HUES6 (cell line): ENCODE measurements at regions not wholly inside any gene's neighbourhood (a gene's known extent, or its start where the extent isn't known, plus 50 kb on each side); places are given as distances from the start of the nearest gene placed in this dataset.

Source experiments
- H3K27ac ChIP-seq: 2 replicates; pipeline ENCODE4 v1.7.0; 2013; ENCODE audit warnings: low read depth, mild to moderate bottlenecking, low read length, inconsistent platforms
- H3K27me3 ChIP-seq: 2 replicates; pipeline ENCODE4 v1.6.1; 2013; ENCODE audit warnings: low read length; ENCODE audit not compliant: control insufficient read depth, insufficient read depth
- H3K36me3 ChIP-seq: 2 replicates; pipeline ENCODE4 v1.6.1; 2013; ENCODE audit warnings: low read length; ENCODE audit not compliant: control insufficient read depth, insufficient read depth
- H3K4me1 ChIP-seq: 2 replicates; pipeline ENCODE4 v1.6.1; 2013; ENCODE audit warnings: low read length; ENCODE audit not compliant: control insufficient read depth, insufficient read depth
- H3K4me3 ChIP-seq: 2 replicates; pipeline ENCODE4 v1.5.1; 2013; ENCODE audit warnings: low read depth, low read length
- H3K9ac ChIP-seq: one replicate; pipeline ENCODE4 v1.6.1; 2013; ENCODE audit warnings: mild to moderate bottlenecking, low read length
- H3K9me3 ChIP-seq: 2 replicates; pipeline ENCODE4 v1.6.1; 2013; ENCODE audit warnings: low read depth, low read length; ENCODE audit not compliant: control insufficient read depth, insufficient read depth

DNA sequence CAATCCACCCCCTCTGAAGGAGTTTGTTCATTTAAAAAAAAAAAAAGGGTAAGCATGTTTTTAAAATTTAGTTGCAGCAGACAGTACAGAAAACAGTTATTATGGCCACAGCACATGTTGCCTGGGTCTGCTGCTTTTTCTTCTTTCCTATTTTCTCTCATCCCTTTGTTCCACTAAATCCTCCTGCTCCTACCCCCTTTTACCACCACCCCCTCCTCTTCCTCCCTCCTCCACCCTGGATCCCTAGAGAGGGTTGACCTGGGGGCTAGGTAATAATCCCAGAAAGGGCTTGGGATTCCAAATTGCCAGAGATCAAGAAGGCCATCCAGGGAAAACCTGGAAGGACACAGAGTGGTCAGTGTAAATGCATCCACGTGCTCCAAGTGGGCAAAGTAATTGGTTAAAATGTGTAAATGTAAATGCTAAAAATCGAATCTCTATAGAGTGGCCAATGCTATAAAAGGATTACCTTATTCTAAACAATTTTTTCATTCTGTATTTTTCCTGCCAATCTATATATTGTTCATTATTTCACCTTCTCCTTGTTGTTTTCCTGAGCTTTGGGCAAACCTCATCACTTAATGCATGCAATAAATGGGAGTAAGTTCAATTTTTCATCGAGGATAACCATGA lies 89.0 kb upstream of the PIK3CG start:
- Histone ChIP-seq H3K4me3 (no peak overlapping the region), H3K36me3 (no peaks in the 10 kb centered on the region), H3K4me1 (peaks cover 10% of the 10 kb centered on the region; the same call in 1 of the 2 replicates)

GRCh38 chr7:106776618-106777347 lies 88.3 kb upstream of the PIK3CG start:
- H3K4me3 ChIP-seq, result no peak overlapping the region
- H3K27me3 ChIP-seq, result no peaks in the 10 kb centered on the region
- H3K9me3 ChIP-seq, result no peaks in the 10 kb centered on the region
- H3K27ac ChIP-seq, result no peak overlapping the region
- no peaks in the 10 kb centered on the region for H3K36me3 ChIP-seq
- H3K9ac ChIP-seq, result no peak overlapping the region
- H3K4me1 ChIP-seq, result peaks cover 10% of the 10 kb centered on the region; the same call in 1 of the 2 replicates

More for the DNA sequence above, 89.0 kb upstream of the PIK3CG start:
- Histone ChIP-seq H3K27ac (no peak overlapping the region), H3K27me3 (no peaks in the 10 kb centered on the region), H3K9me3 (no peaks in the 10 kb centered on the region), H3K9ac (no peak overlapping the region)

DNA sequence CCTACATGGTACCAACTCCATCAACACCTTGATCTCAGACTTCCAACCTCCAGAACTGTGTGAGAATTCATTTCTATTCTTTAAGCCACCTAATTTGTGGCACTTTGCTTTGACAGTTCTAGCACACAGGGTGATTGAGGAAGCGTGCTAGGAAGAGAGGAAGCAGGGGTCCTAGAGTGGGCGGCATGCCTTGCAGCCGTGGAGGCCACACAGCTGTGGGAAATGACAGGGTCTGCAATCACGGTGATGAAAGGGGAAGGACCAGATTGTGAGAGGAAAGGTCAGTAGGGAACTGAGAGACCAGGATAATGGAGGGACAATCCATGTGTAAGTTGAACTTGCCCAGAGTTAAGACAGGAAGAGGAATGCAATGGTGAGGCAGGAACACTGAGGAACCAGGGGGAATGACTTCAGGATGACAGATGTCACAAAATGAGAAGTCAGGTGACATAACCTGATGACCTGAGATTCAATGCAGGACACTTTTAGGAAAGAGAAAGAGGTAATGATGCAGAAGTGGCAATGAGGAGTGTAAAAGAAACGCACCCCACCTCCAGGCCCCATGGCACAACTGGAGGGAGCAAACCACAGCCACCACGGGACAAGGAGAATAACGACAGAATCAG lies 87.3 kb upstream of the PIK3CG start:
- peaks cover 10% of the 10 kb centered on the region; the same call in 1 of the 2 replicates for H3K4me1 ChIP-seq
- H3K9ac ChIP-seq, result no peak overlapping the region
- H3K9me3 ChIP-seq, result no peaks in the 10 kb centered on the region
- no peaks in the 10 kb centered on the region for H3K36me3 ChIP-seq
- H3K27ac ChIP-seq, result no peak overlapping the region
- H3K4me3 ChIP-seq, result no peak overlapping the region
- no peaks in the 10 kb centered on the region for H3K27me3 ChIP-seq

- Histone ChIP-seq H3K36me3 (no peaks in the 10 kb centered on the region), H3K4me1 (peaks cover 10% of the 10 kb centered on the region; the same call in 1 of the 2 replicates), H3K9ac (no peak overlapping the region), H3K4me3 (no peak overlapping the region), H3K9me3 (no peaks in the 10 kb centered on the region), H3K27me3 (no peaks in the 10 kb centered on the region), H3K27ac (no peak overlapping the region)
Measured at GRCh38 chr7:106778656-106779250, 86.3 kb upstream of the PIK3CG start.

DNA sequence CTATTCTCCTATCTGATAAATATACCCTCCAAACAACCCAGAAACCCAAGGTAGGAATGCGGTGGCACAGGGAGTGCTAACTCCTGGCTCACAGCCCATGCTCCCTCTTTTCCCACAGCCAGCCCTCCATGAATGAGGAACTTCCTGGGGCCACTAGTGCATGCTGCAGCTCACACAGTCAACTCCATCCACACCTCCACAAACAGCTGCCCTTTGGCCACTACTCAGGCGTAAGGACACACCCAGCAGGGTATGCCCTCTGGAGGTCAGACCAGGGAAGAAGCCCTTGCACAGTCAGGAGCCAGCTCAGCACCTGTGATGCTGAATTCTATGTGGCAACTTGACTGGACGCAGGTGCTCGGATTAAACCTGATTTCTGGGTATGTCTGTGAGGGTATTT lies 85.2 kb upstream of the PIK3CG start:
- no peaks in the 10 kb centered on the region for H3K27me3 ChIP-seq
- H3K4me3 ChIP-seq, result no peak overlapping the region
- H3K27ac ChIP-seq, result no peak overlapping the region
- no peaks in the 10 kb centered on the region for H3K9me3 ChIP-seq
- no peak overlapping the region for H3K9ac ChIP-seq
- H3K36me3 ChIP-seq, result no peaks in the 10 kb centered on the region
- H3K4me1 ChIP-seq, result peaks cover 8% of the 10 kb centered on the region; the same call in 1 of the 2 replicates

DNA sequence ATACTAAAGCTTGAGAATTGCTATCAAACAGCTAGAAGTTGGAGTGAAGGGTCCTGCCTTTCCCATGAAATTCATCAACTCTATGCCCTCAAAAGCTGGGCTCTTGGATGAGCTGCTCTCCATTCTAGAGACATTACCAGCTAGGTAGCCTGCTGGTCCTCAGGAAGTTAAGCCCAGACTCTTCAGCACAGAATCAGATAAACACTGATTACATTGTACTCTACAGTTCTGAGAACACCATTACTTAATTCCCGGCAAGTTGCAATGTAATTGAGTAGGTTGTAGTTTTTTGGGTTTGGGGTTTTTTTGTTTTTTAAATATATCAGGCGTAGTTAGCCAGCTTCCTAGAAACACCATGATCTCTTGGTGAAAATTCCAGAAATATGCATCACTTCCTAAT lies 84.1 kb upstream of the PIK3CG start:
- Histone ChIP-seq H3K9ac (no peak overlapping the region), H3K4me1 (no peaks in the 10 kb centered on the region)

DNA sequence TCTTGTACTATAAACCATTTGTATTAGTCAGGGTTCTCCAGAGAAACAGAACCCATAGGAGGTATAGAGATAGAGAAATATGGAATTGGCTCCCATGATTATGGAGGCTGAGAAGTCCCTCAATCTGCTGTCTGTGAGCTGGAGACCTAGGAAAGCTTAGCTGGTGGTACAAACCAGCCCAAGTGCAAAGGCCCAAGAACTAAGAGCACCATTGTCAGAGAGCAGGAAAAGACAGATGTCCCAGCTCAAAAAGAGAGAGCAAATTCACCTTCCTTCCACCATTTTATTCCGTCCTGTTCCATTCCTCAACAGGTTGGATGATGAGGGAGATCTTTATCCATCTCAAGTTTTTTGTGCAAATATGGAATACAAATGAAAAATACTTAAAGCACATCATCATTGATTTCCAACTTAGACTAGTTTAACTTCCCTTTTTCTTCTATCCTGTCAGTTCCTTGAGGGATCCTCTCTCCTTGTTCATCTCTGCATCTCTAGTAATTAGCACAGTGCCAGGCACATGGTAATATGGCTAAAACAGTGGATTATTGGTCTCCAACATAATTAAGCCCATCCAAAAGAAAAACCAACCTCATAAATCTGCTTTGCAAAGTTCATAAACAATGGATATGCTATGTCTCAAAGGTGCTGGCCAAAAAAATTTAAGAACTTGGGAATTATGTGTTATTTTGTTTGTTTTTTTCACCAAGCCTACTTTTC lies 83.1 kb upstream of the PIK3CG start:
- Histone ChIP-seq H3K27ac (no peak overlapping the region), H3K4me1 (no peaks in the 10 kb centered on the region), H3K9ac (no peak overlapping the region), H3K4me3 (no peak overlapping the region), H3K9me3 (no peaks in the 10 kb centered on the region), H3K27me3 (no peaks in the 10 kb centered on the region), H3K36me3 (no peaks in the 10 kb centered on the region)

More for the DNA sequence above, 84.1 kb upstream of the PIK3CG start:
- H3K27me3 ChIP-seq, result no peaks in the 10 kb centered on the region
- H3K4me3 ChIP-seq, result no peak overlapping the region
- no peaks in the 10 kb centered on the region for H3K9me3 ChIP-seq
- H3K27ac ChIP-seq, result no peak overlapping the region
- H3K36me3 ChIP-seq, result no peaks in the 10 kb centered on the region

GRCh38 chr7:106783286-106783685 lies 81.8 kb upstream of the PIK3CG start:
- Histone ChIP-seq H3K36me3 (no peaks in the 10 kb centered on the region), H3K27ac (no peak overlapping the region), H3K27me3 (no peaks in the 10 kb centered on the region), H3K4me3 (no peak overlapping the region), H3K4me1 (no peaks in the 10 kb centered on the region), H3K9me3 (no peaks in the 10 kb centered on the region), H3K9ac (no peak overlapping the region)

DNA sequence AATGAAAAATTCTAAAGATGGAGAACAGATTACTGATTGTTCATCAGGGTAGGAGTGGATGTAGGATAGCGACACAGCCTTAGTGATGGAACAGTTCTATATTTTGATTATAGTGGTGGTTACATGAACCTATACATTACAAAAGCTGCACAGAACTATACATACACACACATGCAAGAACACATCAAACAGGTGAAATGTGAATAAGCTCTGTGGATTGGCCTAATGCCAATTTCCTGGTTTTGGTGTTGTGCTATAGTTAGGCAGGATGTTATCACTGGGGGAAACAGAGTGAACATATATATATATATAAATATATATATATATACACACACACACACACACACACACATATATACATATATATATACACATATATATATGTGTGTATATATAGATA lies 76.4 kb upstream of the PIK3CG start:
- H3K27me3 ChIP-seq, result no peaks in the 10 kb centered on the region
- no peak overlapping the region for H3K9ac ChIP-seq
- no peaks in the 10 kb centered on the region for H3K9me3 ChIP-seq
- H3K4me1 ChIP-seq, result no peaks in the 10 kb centered on the region
- no peaks in the 10 kb centered on the region for H3K36me3 ChIP-seq
- H3K27ac ChIP-seq, result no peak overlapping the region
- H3K4me3 ChIP-seq, result no peak overlapping the region

GRCh38 chr7:106791526-106791925 lies 73.6 kb upstream of the PIK3CG start:
- H3K9me3 ChIP-seq, result 0 out of 2 replicates have a peak, but pooled peaks cover under 1% of the 10 kb centered on the region
- H3K4me1 ChIP-seq, result no peaks in the 10 kb centered on the region
- H3K27ac ChIP-seq, result no peak overlapping the region
- no peak overlapping the region for H3K4me3 ChIP-seq
- no peaks in the 10 kb centered on the region for H3K27me3 ChIP-seq
- no peaks in the 10 kb centered on the region for H3K36me3 ChIP-seq
- H3K9ac ChIP-seq, result no peak overlapping the region
